Cardiac fibroblast (primary cell): ENCODE measurements at regions not wholly inside any gene's neighbourhood (a gene's known extent, or its start where the extent isn't known, plus 50 kb on each side); places are given as distances from the start of the nearest gene placed in this dataset.

Experiments
- DNase-seq, 2 donors: peaks; one replicate each; pipeline versions ENCODE4 v3.0.0 to v3.0.0-alpha.2; 2010; ENCODE audit warnings: low read depth in 2 of 2
- H3K4me3 ChIP-seq, 2 donors: replicated peaks in 1 of 2; 1 replicate in 1 of 2; 2 replicates in 1 of 2; pipeline ENCODE4 v1.5.1; 2011; ENCODE audit warnings: low read depth in 2 of 2, low read length in 2 of 2, mild to moderate bottlenecking in 2 of 2, moderate library complexity in 1 of 2
- CTCF ChIP-seq: IDR thresholded peaks from one replicate; pipeline ENCODE4 v1.5.1; 2011; ENCODE audit warnings: low read depth, mild to moderate bottlenecking, low read length, inconsistent platforms

DNA sequence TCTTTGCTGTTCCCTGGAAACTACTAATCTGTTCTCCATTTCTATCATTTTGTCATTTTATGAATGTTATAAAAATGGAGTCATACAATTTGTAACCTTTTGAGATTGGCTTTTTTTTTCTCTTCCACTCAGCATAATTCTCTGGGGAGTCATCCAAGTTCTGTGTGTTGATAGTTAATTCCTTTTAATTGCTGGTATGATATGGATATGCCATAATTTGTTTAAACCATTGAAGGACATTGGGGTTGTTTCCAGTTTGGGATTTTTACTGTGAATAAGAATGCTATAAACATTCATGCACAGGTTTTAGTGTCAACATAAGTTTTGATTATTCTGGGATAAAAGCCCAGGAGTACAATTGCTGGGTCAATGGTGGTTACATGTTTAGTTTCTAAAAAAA, 279.4 kb downstream of the WNT5A start:
- TF ChIP-seq CTCF, result no peak
- no peak overlapping the region for H3K4me3 ChIP-seq

GRCh38 chr3:55205990-55206389, 278.1 kb upstream of the LRTM1 start:
- TF ChIP-seq CTCF, result no peak
- no peak overlapping the region for H3K4me3 ChIP-seq
- DNase-seq, result no peak

More for the DNA sequence above, 279.4 kb downstream of the WNT5A start:
- no peak for DNase-seq

GRCh38 chr3:55204417-55204816, 276.6 kb upstream of the LRTM1 start:
- no peak overlapping the region for H3K4me3 ChIP-seq
- peak; percentile 11 to 28 for DNase-seq
- no peak for TF ChIP-seq CTCF

- DNase-seq, result no peak
- no peak for TF ChIP-seq CTCF
- H3K4me3 ChIP-seq, result no peak overlapping the region
These were observed 275.7 kb upstream of the LRTM1 start for GRCh38 chr3:55203546-55203945.

GRCh38 chr3:55203006-55203405, 275.1 kb upstream of the LRTM1 start:
- no peak for TF ChIP-seq CTCF
- H3K4me3 ChIP-seq, result no peak overlapping the region
- peak; percentile 22 to 56 for DNase-seq

DNA sequence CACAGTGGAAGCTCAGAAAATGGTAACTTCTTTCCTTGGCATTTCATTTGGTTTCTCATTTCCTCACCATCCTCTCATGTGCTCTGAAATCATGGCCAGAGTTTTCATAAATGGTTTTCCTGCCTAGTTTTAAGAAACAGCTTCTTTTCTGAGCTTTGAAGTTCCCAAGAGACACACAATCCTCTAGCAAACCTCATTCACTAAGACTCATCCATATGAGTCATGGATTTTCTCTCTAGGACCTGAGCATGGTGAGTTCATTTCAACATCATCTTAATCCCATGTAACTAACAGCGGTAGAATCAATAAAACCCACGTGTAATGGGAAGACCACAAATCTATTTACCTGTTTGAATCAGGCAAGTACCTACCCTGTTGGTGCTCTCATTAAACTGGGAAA, 274.5 kb upstream of the LRTM1 start:
- peak; percentile 63 to 94 for DNase-seq
- no peak for TF ChIP-seq CTCF
- H3K4me3 ChIP-seq, result no peak overlapping the region

- TF ChIP-seq CTCF, result no peak
- DNase-seq, result no peak
- H3K4me3 ChIP-seq, result no peak overlapping the region
These were observed 273.9 kb upstream of the LRTM1 start for GRCh38 chr3:55201779-55202178.
